ENCODE measurements at regions not wholly inside any gene's neighbourhood (a gene's known extent, or its start where the extent isn't known, plus 50 kb on each side); places are given as distances from the start of the nearest gene placed in this dataset.

- Mint-ChIP-seq H3K4me3 (no peak overlapping the region), H3K27ac (no peak overlapping the region), H3K9me3 (no peaks in the 10 kb centered on the region), H3K4me1 (no peaks in the 10 kb centered on the region), H3K27me3 (ENCODE audit: insufficient read depth, low read depth, poor library complexity) (no peaks in the 10 kb centered on the region), H3K36me3 (ENCODE audit: low read depth) (peaks cover 14% of the 10 kb centered on the region; the same call in 2 of the 3 replicates)
- Histone ChIP-seq H3K36me3 (ENCODE audit: insufficient read depth) (no peaks in the 10 kb centered on the region), H3K4me1 (ENCODE audit: insufficient read depth) (no peaks in the 10 kb centered on the region), H3K27ac (ENCODE audit: low read depth) (no peak overlapping the region), H2AFZ (no peak overlapping the region), H3K27me3 (ENCODE audit: insufficient read depth) (no peaks in the 10 kb centered on the region), H3K9me2 (ENCODE audit: insufficient read depth) (no peaks in the 10 kb centered on the region), H3F3A (replicated peaks; ENCODE audit: low read depth) (no peaks in the 10 kb centered on the region), H4K20me1 (replicated peaks; ENCODE audit: insufficient read depth) (no peaks in the 10 kb centered on the region), H3K4me3 (no peak overlapping the region), H3K79me2 (replicated peaks; ENCODE audit: insufficient read depth) (no peaks in the 10 kb centered on the region), H3K4me2 (no peak overlapping the region)
- ATAC-seq: no peak
- DNase-seq (ENCODE audit: low spot score): no peak
- TF ChIP-seq CREB1 (CRISPR knock-in tag; IDR thresholded peaks at IDR 0.05; ENCODE audit: low read depth) (no peak), CTCF (conservative IDR thresholded peaks at IDR 0.05; ENCODE audit: low read depth in 2 of 2) (no peak), NANOG (IDR thresholded peaks at IDR 0.05; ENCODE audit: borderline replicate concordance) (no peak), JUNB (IDR thresholded peaks at IDR 0.05; ENCODE audit: unreplicated experiment) (no peak), ZNF462 (CRISPR knock-in tag; IDR thresholded peaks at IDR 0.05) (no peak), ETS1 (IDR thresholded peaks at IDR 0.05) (no peak), ZNF114 (CRISPR knock-in tag; IDR thresholded peaks at IDR 0.05) (no peak), EZH2 (IDR thresholded peaks at IDR 0.05; ENCODE audit: low read depth, unreplicated experiment) (no peak), STAT1 (IDR thresholded peaks at IDR 0.05; ENCODE audit: unreplicated experiment) (no peak), ZNF331 (CRISPR knock-in tag; IDR thresholded peaks at IDR 0.05; ENCODE audit: low read depth) (no peak), POLR2AphosphoS5 (IDR thresholded peaks at IDR 0.05; ENCODE audit: low read depth) (no peak), EZH2phosphoT487 (IDR thresholded peaks at IDR 0.05; ENCODE audit: unreplicated experiment) (no peak)
- TF ChIP-seq, protein P1, sequence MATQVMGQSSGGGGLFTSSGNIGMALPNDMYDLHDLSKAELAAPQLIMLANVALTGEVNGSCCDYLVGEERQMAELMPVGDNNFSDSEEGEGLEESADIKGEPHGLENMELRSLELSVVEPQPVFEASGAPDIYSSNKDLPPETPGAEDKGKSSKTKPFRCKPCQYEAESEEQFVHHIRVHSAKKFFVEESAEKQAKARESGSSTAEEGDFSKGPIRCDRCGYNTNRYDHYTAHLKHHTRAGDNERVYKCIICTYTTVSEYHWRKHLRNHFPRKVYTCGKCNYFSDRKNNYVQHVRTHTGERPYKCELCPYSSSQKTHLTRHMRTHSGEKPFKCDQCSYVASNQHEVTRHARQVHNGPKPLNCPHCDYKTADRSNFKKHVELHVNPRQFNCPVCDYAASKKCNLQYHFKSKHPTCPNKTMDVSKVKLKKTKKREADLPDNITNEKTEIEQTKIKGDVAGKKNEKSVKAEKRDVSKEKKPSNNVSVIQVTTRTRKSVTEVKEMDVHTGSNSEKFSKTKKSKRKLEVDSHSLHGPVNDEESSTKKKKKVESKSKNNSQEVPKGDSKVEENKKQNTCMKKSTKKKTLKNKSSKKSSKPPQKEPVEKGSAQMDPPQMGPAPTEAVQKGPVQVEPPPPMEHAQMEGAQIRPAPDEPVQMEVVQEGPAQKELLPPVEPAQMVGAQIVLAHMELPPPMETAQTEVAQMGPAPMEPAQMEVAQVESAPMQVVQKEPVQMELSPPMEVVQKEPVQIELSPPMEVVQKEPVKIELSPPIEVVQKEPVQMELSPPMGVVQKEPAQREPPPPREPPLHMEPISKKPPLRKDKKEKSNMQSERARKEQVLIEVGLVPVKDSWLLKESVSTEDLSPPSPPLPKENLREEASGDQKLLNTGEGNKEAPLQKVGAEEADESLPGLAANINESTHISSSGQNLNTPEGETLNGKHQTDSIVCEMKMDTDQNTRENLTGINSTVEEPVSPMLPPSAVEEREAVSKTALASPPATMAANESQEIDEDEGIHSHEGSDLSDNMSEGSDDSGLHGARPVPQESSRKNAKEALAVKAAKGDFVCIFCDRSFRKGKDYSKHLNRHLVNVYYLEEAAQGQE (IDR thresholded peaks at IDR 0.05; ENCODE audit: unreplicated experiment): no peak
These were observed 1323.5 kb upstream of the LRRTM3 start for GRCh38 chr10:65602182-65602865.
